Sigmoid colon (tissue), 6 donors: ENCODE measurements at regions not wholly inside any gene's neighbourhood (a gene's known extent, or its start where the extent isn't known, plus 50 kb on each side); places are given as distances from the start of the nearest gene placed in this dataset.

Experiments used
- DNase-seq: peaks from one replicate; pipeline ENCODE4 v3.0.0-alpha.2; 2019
- H3K27ac ChIP-seq, 4 donors: fragments of 200-600 bp; sonication (generic); one replicate each; pipeline ENCODE4 v1.5.1; 2016 to 2019; ENCODE audit warnings: mild to moderate bottlenecking in 1 of 4
- H3K27me3 ChIP-seq, 3 donors: fragments of 200-600 bp; sonication (generic); one replicate each; pipeline ENCODE4 v1.5.1; 2019; ENCODE audit warnings: mild to moderate bottlenecking in 1 of 3
- H3K36me3 ChIP-seq, 4 donors: fragments of 200-600 bp; sonication (generic); one replicate each; pipeline ENCODE4 v1.5.1; 2016 to 2019
- H3K4me1 ChIP-seq, 4 donors: fragments of 200-600 bp; sonication (generic); one replicate each; pipeline ENCODE4 v1.5.1; 2017 to 2019
- H3K4me3 ChIP-seq, 4 donors: fragments of 200-600 bp; sonication (generic); one replicate each; pipeline ENCODE4 v1.5.1; 2017 to 2019; ENCODE audit warnings: mild to moderate bottlenecking in 2 of 4, moderate library complexity in 1 of 4
- H3K9me3 ChIP-seq, 4 donors: fragments of 200-600 bp in 3 of 4; sonication (generic) in 3 of 4; one replicate each; pipeline versions ENCODE4 v1.5.1 to v1.6.1; 2013 to 2019
- CTCF ChIP-seq, 4 experiments: fragments of 450-650 bp in 3 of 4; fragments of 200-600 bp in 1 of 4; IDR thresholded peaks; one replicate each; pipeline ENCODE4 v1.5.1; 2016 to 2019; ENCODE audit warnings: antibody characterized with exemption in 4 of 4, mild to moderate bottlenecking in 3 of 4, moderate library complexity in 2 of 4
- EP300 ChIP-seq, 4 donors: sonication (generic); formaldehyde crosslinking; IDR thresholded peaks; one replicate each; pipeline ENCODE4 v1.6.1; 2017; ENCODE audit warnings: antibody characterized with exemption in 4 of 4
- POLR2A ChIP-seq, 2 donors: fragments of 450-650 bp; IDR thresholded peaks; one replicate each; pipeline ENCODE4 v1.6.1; 2016; ENCODE audit warnings: antibody characterized with exemption in 2 of 2, mild to moderate bottlenecking in 2 of 2, moderate library complexity in 2 of 2
- POLR2AphosphoS5 ChIP-seq, 4 donors: sonication (generic); formaldehyde crosslinking; IDR thresholded peaks; one replicate each; pipeline ENCODE4 v1.6.1; 2017; ENCODE audit warnings: antibody characterized with exemption in 4 of 4
- WGBS, 2 donors: extraction: QIAGEN DNeasy Blood & Tissue Kit; methylation state at CpG; one replicate each; pipeline ENCODE4 v1.1.7; 2013; 5-methylcytosine and 5-hydroxymethylcytosine counted together
- intact Hi-C: fragments of 100-400 bp; cut with DNase I; formaldehyde crosslinking; loops from one replicate; pipeline ENCODE4 v1.15.1; 2023
- donor health status: healthy with polysubstance abuse.
- donor health status: healthy.

DNA sequence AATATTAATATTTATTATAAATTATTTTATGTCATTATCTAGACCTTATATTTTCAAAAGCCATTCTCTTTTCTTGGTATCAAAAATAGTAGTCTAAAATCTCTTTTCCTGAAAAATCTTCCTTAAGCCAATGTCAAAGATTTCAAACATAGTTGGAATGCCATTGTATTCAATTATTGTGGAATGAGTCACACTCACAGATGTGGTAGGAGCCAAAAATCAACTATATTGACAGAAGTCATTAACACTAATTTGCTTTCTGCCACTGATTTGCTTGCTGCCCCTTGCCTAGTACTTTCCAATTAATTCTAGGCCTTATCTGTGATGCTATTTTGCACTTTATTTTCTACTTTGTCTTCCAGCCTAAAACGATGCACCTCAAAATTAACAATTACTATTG lies 1326.3 kb upstream of the GJE1 start:
- TF ChIP-seq POLR2A (IDR thresholded peaks at IDR 0.05) (no peak), EP300 (IDR thresholded peaks at IDR 0.05) (no peak), POLR2AphosphoS5 (IDR thresholded peaks at IDR 0.05) (no peak), CTCF (IDR thresholded peaks at IDR 0.05) (no peak)
- 78 to 86% methylated on average over 1 of the region's 1 CpG for WGBS, 2 donors
- intact Hi-C loops, result loop anchor here (10.0 kb wide), 1 partner anchor 108 kb away; no protein-coding TSS in a partner anchor
- no peaks in the 10 kb centered on the region for H3K36me3 ChIP-seq
- H3K4me3 ChIP-seq, result no peak overlapping the region
- no peaks in the 10 kb centered on the region for H3K27me3 ChIP-seq
- no peak overlapping the region for H3K27ac ChIP-seq
- H3K9me3 ChIP-seq, result no peaks in the 10 kb centered on the region
- no peak for DNase-seq
- H3K4me1 ChIP-seq, result no peaks in the 10 kb centered on the region

DNA sequence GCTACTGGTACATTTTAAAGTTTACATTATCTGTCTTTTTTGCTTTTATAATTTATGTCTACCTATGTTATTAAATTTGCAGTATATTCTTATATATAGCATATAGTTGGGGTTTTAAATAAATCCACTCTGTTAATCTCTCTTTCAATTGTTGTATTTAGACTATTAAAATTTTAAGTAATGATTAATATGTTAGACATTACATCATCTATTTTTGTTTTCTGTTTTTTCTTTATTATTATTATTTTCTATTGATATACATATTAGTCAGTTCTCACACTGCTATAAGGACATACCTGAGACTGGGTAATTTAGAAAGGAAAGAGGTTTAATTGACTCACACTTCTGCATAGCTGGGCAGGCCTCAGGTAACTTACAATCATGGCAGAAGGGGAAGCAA lies 1338.2 kb upstream of the GJE1 start:
- no peak for DNase-seq
- no peak overlapping the region for H3K4me3 ChIP-seq
- H3K27me3 ChIP-seq, result no peaks in the 10 kb centered on the region
- H3K9me3 ChIP-seq, result no peaks in the 10 kb centered on the region
- no peak for TF ChIP-seq EP300 (IDR thresholded peaks at IDR 0.05)
- TF ChIP-seq POLR2A (IDR thresholded peaks at IDR 0.05), result no peak
- TF ChIP-seq CTCF (IDR thresholded peaks at IDR 0.05), result no peak
- TF ChIP-seq POLR2AphosphoS5 (IDR thresholded peaks at IDR 0.05), result no peak
- no peaks in the 10 kb centered on the region for H3K36me3 ChIP-seq
- no peaks in the 10 kb centered on the region for H3K4me1 ChIP-seq
- intact Hi-C loops, result no loop called here
- H3K27ac ChIP-seq, result no peak overlapping the region

DNA sequence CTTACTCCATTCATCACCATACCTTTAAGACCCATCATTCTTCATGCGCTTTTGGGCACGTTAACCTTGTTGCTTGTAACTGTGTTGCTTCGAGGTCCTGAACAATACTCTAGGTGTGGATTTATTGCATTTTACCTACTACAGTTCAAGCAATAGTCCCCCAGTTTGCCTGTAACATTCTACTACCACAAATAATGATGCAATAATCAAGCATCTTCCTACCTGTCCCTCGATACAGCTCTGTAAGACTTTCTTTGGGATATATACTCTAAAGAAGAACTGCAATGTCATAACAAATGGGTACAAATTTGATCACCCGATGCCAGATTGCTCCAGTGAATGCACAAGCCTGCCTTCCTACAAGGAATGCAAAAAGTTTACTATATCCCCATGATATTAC lies 1342.6 kb upstream of the GJE1 start:
- Histone ChIP-seq H3K4me1 (no peaks in the 10 kb centered on the region), H3K27ac (no peak overlapping the region), H3K36me3 (no peaks in the 10 kb centered on the region), H3K4me3 (no peak overlapping the region), H3K27me3 (no peaks in the 10 kb centered on the region), H3K9me3 (no peaks in the 10 kb centered on the region)
- WGBS, 2 donors, result 90 to 91% methylated on average over 5 of the region's 5 CpGs
- intact Hi-C loops, result no loop called here
- TF ChIP-seq POLR2AphosphoS5 (IDR thresholded peaks at IDR 0.05) (no peak), CTCF (IDR thresholded peaks at IDR 0.05) (no peak), EP300 (IDR thresholded peaks at IDR 0.05) (no peak)
- no peak for DNase-seq

- H3K4me1 ChIP-seq, result no peaks in the 10 kb centered on the region
- intact Hi-C loops, result no loop called here
- WGBS, 2 donors, result 50 to 82% methylated on average over 1 of the region's 1 CpG
These were observed 1343.3 kb upstream of the GJE1 start for GRCh38 chr6:140789466-140789865.

More at GRCh38 chr6:140789466-140789865, 1343.3 kb upstream of the GJE1 start:
- no peak overlapping the region for H3K4me3 ChIP-seq
- no peak overlapping the region for H3K27ac ChIP-seq
- H3K9me3 ChIP-seq, result no peaks in the 10 kb centered on the region
- no peaks in the 10 kb centered on the region for H3K27me3 ChIP-seq
- no peak for DNase-seq
- no peak for TF ChIP-seq EP300 (IDR thresholded peaks at IDR 0.05)
- no peak for TF ChIP-seq POLR2A (IDR thresholded peaks at IDR 0.05)
- TF ChIP-seq POLR2AphosphoS5 (IDR thresholded peaks at IDR 0.05), result no peak
- no peak for TF ChIP-seq CTCF (IDR thresholded peaks at IDR 0.05)
- no peaks in the 10 kb centered on the region for H3K36me3 ChIP-seq
